ENCODE measurements at regions not wholly inside any gene's neighbourhood (a gene's known extent, or its start where the extent isn't known, plus 50 kb on each side); places are given as distances from the start of the nearest gene placed in this dataset.

- Mint-ChIP-seq H3K4me3 (no peak overlapping the region), H3K36me3 (ENCODE audit: low read depth) (no peaks in the 10 kb centered on the region), H3K27ac (no peak overlapping the region), H3K27me3 (no peaks in the 10 kb centered on the region), H3K4me1 (ENCODE audit: low read depth) (no peaks in the 10 kb centered on the region), H3K9me3 (no peaks in the 10 kb centered on the region)
- intact Hi-C loops (cut with micrococcal nuclease): no loop called here
These were observed 330.4 kb upstream of the SEMA3A start for GRCh38 chr7:84524714-84525694.

- Mint-ChIP-seq H3K36me3 (ENCODE audit: low read depth) (no peaks in the 10 kb centered on the region), H3K4me1 (ENCODE audit: low read depth) (no peaks in the 10 kb centered on the region), H3K27ac (no peak overlapping the region), H3K27me3 (no peaks in the 10 kb centered on the region), H3K9me3 (peaks cover 13% of the 10 kb centered on the region), H3K4me3 (no peak overlapping the region)
- intact Hi-C loops (cut with micrococcal nuclease): no loop called here
These were observed 318.5 kb upstream of the SEMA3A start for GRCh38 chr7:84513061-84513460.

- H3K27me3 Mint-ChIP-seq: no peaks in the 10 kb centered on the region
- intact Hi-C loops (cut with micrococcal nuclease): no loop called here
- H3K9me3 Mint-ChIP-seq: peaks cover 6% of the 10 kb centered on the region
- H3K27ac Mint-ChIP-seq: no peak overlapping the region
- no peaks in the 10 kb centered on the region for H3K36me3 Mint-ChIP-seq (ENCODE audit: low read depth)
- no peaks in the 10 kb centered on the region for H3K4me1 Mint-ChIP-seq (ENCODE audit: low read depth)
- no peak overlapping the region for H3K4me3 Mint-ChIP-seq
These were observed 317.5 kb upstream of the SEMA3A start for GRCh38 chr7:84512055-84512454.

GRCh38 chr7:84510505-84510904, 315.9 kb upstream of the SEMA3A start:
- Mint-ChIP-seq H3K27ac (no peak overlapping the region), H3K4me3 (no peak overlapping the region), H3K27me3 (no peaks in the 10 kb centered on the region), H3K9me3 (no peaks in the 10 kb centered on the region), H3K4me1 (ENCODE audit: low read depth) (no peaks in the 10 kb centered on the region), H3K36me3 (ENCODE audit: low read depth) (no peaks in the 10 kb centered on the region)
- intact Hi-C loops (cut with micrococcal nuclease): no loop called here

- intact Hi-C loops (cut with micrococcal nuclease): no loop called here
- H3K27ac Mint-ChIP-seq: no peak overlapping the region
- H3K4me1 Mint-ChIP-seq (ENCODE audit: low read depth): no peaks in the 10 kb centered on the region
- no peaks in the 10 kb centered on the region for H3K9me3 Mint-ChIP-seq
- no peaks in the 10 kb centered on the region for H3K36me3 Mint-ChIP-seq (ENCODE audit: low read depth)
- H3K27me3 Mint-ChIP-seq: no peaks in the 10 kb centered on the region
- no peak overlapping the region for H3K4me3 Mint-ChIP-seq
These were observed 314.9 kb upstream of the SEMA3A start for GRCh38 chr7:84509522-84509921.

- Mint-ChIP-seq H3K4me1 (ENCODE audit: low read depth) (no peaks in the 10 kb centered on the region), H3K4me3 (no peak overlapping the region), H3K36me3 (ENCODE audit: low read depth) (no peaks in the 10 kb centered on the region), H3K27me3 (no peaks in the 10 kb centered on the region), H3K9me3 (no peaks in the 10 kb centered on the region), H3K27ac (no peak overlapping the region)
- intact Hi-C loops (cut with micrococcal nuclease): no loop called here
These were observed 314.0 kb upstream of the SEMA3A start for GRCh38 chr7:84508606-84509005.

- H3K4me1 Mint-ChIP-seq (ENCODE audit: low read depth): no peaks in the 10 kb centered on the region
- no peak overlapping the region for H3K27ac Mint-ChIP-seq
- no peak overlapping the region for H3K4me3 Mint-ChIP-seq
- intact Hi-C loops (cut with micrococcal nuclease): no loop called here
- no peaks in the 10 kb centered on the region for H3K27me3 Mint-ChIP-seq
- no peaks in the 10 kb centered on the region for H3K9me3 Mint-ChIP-seq
- no peaks in the 10 kb centered on the region for H3K36me3 Mint-ChIP-seq (ENCODE audit: low read depth)
These were observed 312.9 kb upstream of the SEMA3A start for GRCh38 chr7:84507529-84507928.

- H3K27me3 Mint-ChIP-seq: no peaks in the 10 kb centered on the region
- no peaks in the 10 kb centered on the region for H3K4me1 Mint-ChIP-seq (ENCODE audit: low read depth)
- intact Hi-C loops (cut with micrococcal nuclease): no loop called here
- no peak overlapping the region for H3K4me3 Mint-ChIP-seq
- no peak overlapping the region for H3K27ac Mint-ChIP-seq
- H3K36me3 Mint-ChIP-seq (ENCODE audit: low read depth): no peaks in the 10 kb centered on the region
- H3K9me3 Mint-ChIP-seq: no peaks in the 10 kb centered on the region
These were observed 311.6 kb upstream of the SEMA3A start for GRCh38 chr7:84506151-84506550.

GRCh38 chr7:84502239-84502638, 307.6 kb upstream of the SEMA3A start:
- Mint-ChIP-seq H3K27me3 (no peaks in the 10 kb centered on the region), H3K9me3 (no peaks in the 10 kb centered on the region), H3K4me3 (no peak overlapping the region), H3K4me1 (ENCODE audit: low read depth) (no peaks in the 10 kb centered on the region), H3K36me3 (ENCODE audit: low read depth) (no peaks in the 10 kb centered on the region), H3K27ac (no peak overlapping the region)
- intact Hi-C loops (cut with micrococcal nuclease): no loop called here

GRCh38 chr7:84497873-84498272, 303.3 kb upstream of the SEMA3A start:
- intact Hi-C loops (cut with micrococcal nuclease): no loop called here

GRCh38 chr7:84495128-84495527, 300.5 kb upstream of the SEMA3A start:
- intact Hi-C loops (cut with micrococcal nuclease): no loop called here

More at GRCh38 chr7:84497873-84498272, 303.3 kb upstream of the SEMA3A start:
- no peaks in the 10 kb centered on the region for H3K27me3 Mint-ChIP-seq
- H3K4me1 Mint-ChIP-seq (ENCODE audit: low read depth): no peaks in the 10 kb centered on the region
- no peaks in the 10 kb centered on the region for H3K9me3 Mint-ChIP-seq
- H3K4me3 Mint-ChIP-seq: no peak overlapping the region
- no peak overlapping the region for H3K27ac Mint-ChIP-seq
- no peaks in the 10 kb centered on the region for H3K36me3 Mint-ChIP-seq (ENCODE audit: low read depth)

GRCh38 chr7:84492098-84493034, 297.8 kb upstream of the SEMA3A start:
- Mint-ChIP-seq H3K27ac (no peak overlapping the region), H3K36me3 (ENCODE audit: low read depth) (no peaks in the 10 kb centered on the region), H3K27me3 (no peaks in the 10 kb centered on the region), H3K9me3 (no peaks in the 10 kb centered on the region), H3K4me3 (no peak overlapping the region), H3K4me1 (ENCODE audit: low read depth) (no peaks in the 10 kb centered on the region)
- intact Hi-C loops (cut with micrococcal nuclease): no loop called here

More at GRCh38 chr7:84495128-84495527, 300.5 kb upstream of the SEMA3A start:
- H3K4me1 Mint-ChIP-seq (ENCODE audit: low read depth): no peaks in the 10 kb centered on the region
- H3K4me3 Mint-ChIP-seq: no peak overlapping the region
- no peaks in the 10 kb centered on the region for H3K9me3 Mint-ChIP-seq
- no peaks in the 10 kb centered on the region for H3K27me3 Mint-ChIP-seq
- H3K36me3 Mint-ChIP-seq (ENCODE audit: low read depth): no peaks in the 10 kb centered on the region
- H3K27ac Mint-ChIP-seq: no peak overlapping the region

- Mint-ChIP-seq H3K27ac (no peak overlapping the region), H3K4me1 (ENCODE audit: low read depth) (no peaks in the 10 kb centered on the region), H3K4me3 (no peak overlapping the region), H3K9me3 (no peaks in the 10 kb centered on the region), H3K27me3 (no peaks in the 10 kb centered on the region), H3K36me3 (ENCODE audit: low read depth) (no peaks in the 10 kb centered on the region)
- intact Hi-C loops (cut with micrococcal nuclease): no loop called here
These were observed 296.1 kb upstream of the SEMA3A start for GRCh38 chr7:84490661-84491060.

- H3K4me1 Mint-ChIP-seq (ENCODE audit: low read depth): no peaks in the 10 kb centered on the region
- H3K27ac Mint-ChIP-seq: no peak overlapping the region
- no peak overlapping the region for H3K4me3 Mint-ChIP-seq
- intact Hi-C loops (cut with micrococcal nuclease): no loop called here
- H3K9me3 Mint-ChIP-seq: no peaks in the 10 kb centered on the region
- no peaks in the 10 kb centered on the region for H3K27me3 Mint-ChIP-seq
- H3K36me3 Mint-ChIP-seq (ENCODE audit: low read depth): no peaks in the 10 kb centered on the region
These were observed 290.0 kb upstream of the SEMA3A start for GRCh38 chr7:84484502-84485079.

Measured in dendritic cell treated with granulocyte-macrophage colony-stimulating factor and Interleukin-4, amounts not matched to agents 40 ng/mL and 50 ng/mL, for 4 days (primary cell).